ENCODE measurements at regions not wholly inside any gene's neighbourhood (a gene's known extent, or its start where the extent isn't known, plus 50 kb on each side); places are given as distances from the start of the nearest gene placed in this dataset.

GRCh38 chr5:103461243-103461642, 101.3 kb downstream of the NUDT12 start:
- DNase-seq: no peak

DNA sequence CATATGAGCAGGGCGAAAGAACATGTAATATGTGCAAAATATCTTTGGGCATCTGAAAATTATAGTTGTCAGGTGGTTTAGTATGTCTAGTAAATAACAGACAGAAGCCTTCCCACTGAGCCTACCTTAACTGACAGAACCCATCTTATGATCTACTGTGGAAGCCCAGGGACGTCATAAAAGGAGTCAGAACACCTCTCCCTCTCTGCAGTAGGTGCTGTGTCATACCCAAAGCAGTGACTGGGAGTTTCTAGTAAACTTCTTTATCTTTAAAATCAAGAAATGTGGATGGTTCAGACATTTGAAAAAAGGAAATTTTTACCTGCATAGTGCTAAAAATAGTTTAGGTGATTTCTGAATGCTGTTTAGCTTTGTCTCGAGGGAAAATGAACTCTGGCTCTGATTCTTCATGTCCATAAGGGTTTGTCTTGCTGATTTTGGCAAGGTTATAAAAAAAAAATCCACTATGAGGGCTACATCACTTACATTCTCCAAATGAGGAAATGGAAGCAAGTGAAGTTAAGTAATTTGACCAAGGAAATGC, 104.0 kb downstream of the NUDT12 start:
- DNase-seq: no peak

GRCh38 chr5:103456476-103456875, 106.1 kb downstream of the NUDT12 start:
- DNase-seq: no peak

DNA sequence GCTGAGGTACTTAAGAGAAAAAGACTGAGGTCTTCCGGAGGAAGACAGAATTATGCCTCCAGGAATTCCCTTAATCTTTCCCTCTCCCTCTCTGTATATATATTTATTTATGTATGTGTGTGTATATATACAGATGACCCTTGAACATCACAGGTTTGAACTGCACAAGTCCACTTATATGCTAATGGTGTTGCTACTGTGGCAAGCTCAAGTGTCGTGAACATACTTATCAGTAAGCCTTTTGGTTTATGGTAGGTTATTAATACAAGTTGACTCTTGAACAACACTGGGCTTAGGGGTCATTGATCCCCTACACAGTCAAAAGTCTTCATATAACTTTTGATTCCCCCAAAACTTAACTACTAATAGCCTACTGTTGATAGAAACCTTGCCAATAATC, 106.8 kb downstream of the NUDT12 start:
- DNase-seq: no peak

GRCh38 chr5:103454770-103455169, 107.8 kb downstream of the NUDT12 start:
- DNase-seq: no peak

GRCh38 chr5:103452666-103453065, 109.9 kb downstream of the NUDT12 start:
- no peak for DNase-seq

DNA sequence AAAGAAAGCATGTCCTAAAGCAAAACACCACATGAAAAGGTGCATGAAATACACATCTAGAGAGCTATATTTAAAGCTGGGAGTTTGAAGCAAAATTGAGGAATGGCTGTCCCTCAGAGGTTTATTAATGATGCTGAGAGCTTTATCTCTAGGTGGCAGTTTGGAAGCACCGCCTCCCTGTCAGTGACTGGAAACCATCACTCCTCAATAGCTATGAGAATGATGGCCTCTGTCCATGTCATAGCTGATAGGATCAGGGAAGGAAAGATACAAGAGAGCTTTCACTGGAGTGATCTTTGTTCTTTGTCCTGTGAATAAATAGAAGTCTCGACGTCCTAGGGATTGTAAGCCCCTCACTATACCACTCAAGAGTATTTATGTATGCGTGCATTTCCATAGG, 110.5 kb downstream of the NUDT12 start:
- DNase-seq: no peak

GRCh38 chr5:103451261-103451660, 111.3 kb downstream of the NUDT12 start:
- no peak for DNase-seq

GRCh38 chr5:103450333-103451061, 112.1 kb downstream of the NUDT12 start:
- no peak for DNase-seq

GRCh38 chr5:103446813-103447212, 115.8 kb downstream of the NUDT12 start:
- no peak for DNase-seq

DNA sequence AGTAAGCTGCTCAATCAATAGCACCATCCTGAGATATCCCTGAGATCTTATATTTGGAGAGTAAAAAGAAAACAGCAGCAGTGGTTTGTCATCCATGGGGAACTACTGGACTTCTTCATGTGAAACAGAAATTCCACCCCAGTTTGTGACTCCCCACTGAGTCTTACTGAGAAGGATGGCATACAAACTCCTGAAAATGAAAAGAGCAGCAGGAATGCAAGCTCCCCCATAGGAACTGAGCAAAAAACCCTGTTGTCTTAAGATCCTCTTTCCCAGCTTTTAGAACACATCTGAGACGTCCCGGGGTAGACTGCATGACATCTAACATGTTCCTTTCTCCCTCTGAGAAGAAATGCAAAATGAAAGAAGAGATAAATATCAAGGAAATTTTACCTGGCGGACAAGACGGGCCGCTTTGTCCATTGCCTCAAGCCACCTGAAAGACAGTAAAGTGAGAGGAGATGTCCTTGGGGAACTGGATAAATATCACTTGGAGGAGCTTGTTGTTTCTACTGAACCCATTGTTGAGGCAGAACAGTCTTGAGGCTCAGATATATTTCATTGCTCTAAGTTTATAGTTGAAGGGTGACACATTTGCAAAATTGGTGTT, 117.1 kb downstream of the NUDT12 start:
- DNase-seq: no peak

GRCh38 chr5:103444333-103445038, 118.1 kb downstream of the NUDT12 start:
- DNase-seq: no peak

DNA sequence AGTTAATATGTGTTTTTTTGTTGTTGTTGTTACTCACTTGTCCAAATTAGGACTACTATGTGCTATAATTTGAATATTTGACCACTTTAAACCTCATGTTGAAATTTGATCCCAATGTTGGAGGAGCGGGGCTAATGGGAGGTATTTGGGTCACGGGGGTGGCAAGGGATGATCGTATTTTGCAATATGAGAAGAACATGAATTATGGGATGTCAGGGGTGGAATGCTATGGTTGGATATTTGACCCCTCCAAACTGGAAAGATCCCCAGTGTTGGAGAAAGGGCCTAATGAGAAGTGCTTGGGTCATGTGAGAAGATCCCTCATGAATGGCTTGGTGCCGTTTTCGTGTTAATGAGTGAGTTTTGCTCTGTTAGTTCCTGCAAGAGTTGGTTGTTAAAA, 119.8 kb downstream of the NUDT12 start:
- no peak for DNase-seq

DNA sequence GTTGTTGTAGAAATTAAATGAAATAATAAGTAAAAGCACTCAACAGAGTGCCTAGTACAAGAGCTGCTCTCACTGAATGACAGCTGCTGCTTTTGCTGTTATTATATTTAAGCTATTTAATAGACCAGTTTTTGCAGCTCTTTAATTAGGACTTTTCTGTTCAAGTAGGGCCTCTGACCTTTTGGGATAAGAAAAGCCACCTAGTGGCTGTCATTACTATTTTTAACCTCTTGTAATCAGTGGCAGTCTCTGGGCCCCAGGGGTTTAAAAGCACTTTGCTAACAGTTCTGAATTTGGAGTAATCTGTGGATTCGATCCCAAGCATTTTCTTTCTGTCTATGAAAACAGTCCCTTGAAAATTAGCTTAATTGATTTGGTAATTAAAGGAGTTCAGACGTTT, 121.1 kb downstream of the NUDT12 start:
- DNase-seq: no peak

DNA sequence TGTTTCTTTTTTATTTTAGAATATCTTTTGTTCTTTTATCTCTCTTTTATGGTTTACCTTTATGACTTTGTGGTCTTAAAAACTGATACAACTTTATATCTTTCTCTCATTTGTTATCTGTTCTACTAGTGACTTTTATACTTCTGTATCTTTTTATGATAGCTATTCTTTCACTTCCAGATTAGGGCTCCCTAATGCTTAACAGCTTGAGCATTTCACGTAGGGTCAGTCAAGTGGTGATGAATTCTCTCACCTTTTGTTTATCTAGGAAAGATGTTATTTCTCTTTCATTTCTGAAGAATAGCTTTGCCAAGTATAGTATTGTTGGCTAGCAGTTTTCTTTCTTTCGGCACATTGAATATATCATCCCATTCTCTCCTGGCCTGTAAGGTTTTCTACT, 123.6 kb downstream of the NUDT12 start:
- no peak for DNase-seq

GRCh38 chr5:103436656-103437055, 125.9 kb downstream of the NUDT12 start:
- no peak for DNase-seq

DNA sequence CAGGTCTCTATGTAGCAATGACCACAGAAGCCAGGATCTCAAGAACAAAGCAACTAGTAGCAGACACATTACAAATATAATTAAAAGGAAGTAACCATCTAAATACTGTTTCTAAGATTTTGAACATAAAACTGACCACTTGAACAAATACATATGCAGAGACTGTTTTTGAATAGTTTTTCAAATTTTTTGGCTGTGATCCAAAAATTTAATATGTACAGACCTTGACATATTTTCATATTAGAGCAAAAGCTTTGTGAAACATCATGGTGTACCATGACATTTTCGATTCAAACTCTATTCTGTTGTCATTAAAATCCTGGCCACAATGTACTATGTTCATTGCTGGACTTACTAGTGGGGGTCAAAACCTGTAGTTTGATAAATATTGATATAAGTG, 126.5 kb downstream of the NUDT12 start:
- no peak for DNase-seq

- DNase-seq: no peak
These were observed 127.3 kb downstream of the NUDT12 start for GRCh38 chr5:103435136-103435889.

DNA sequence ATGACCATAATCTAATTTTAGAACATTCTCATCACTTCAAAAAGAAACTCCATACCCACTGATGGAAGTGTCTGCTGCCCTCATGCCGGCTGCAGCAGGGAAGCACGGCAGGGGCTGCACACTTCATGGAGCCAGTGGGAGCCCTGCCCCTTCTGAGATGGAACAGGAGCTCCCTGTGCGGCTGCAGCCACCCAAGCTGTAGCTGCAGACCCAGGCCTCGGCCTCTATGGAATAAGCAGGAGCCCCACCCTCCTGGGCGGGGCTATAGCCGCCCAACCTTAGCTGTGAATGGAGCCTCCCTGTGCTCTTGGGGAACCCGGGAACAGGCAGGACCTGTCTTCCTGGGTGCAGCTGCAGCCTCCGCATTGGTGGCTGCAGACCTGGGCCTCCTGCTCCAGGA, 128.5 kb downstream of the NUDT12 start:
- DNase-seq: peak; percentile 66

GRCh38 chr5:103433211-103433610, 129.4 kb downstream of the NUDT12 start:
- DNase-seq: no peak

GRCh38 chr5:103428923-103429322, 133.7 kb downstream of the NUDT12 start:
- no peak for DNase-seq

DNA sequence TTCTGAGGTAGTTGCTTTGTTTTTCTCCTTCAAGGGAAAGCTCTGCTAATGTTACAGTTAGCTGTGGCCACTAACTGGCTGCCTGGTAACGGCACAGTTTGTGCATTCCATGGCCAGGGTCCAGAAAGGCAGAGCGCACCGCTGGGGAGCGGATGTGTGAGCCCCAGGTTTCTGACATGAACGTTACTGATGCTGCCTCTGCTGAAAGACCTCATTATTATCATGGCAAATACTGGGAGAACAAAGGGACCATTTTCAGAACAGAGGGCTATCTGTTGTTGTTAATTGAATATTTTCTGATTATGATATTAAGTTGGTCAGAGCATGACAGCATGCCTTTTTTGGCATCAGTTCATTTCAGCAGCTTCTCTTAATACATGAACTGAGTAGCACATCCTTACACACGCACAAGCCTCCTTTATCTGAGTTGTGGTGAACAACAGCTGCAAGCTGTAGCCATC, 134.1 kb downstream of the NUDT12 start:
- peak; percentile 14 for DNase-seq

DNA sequence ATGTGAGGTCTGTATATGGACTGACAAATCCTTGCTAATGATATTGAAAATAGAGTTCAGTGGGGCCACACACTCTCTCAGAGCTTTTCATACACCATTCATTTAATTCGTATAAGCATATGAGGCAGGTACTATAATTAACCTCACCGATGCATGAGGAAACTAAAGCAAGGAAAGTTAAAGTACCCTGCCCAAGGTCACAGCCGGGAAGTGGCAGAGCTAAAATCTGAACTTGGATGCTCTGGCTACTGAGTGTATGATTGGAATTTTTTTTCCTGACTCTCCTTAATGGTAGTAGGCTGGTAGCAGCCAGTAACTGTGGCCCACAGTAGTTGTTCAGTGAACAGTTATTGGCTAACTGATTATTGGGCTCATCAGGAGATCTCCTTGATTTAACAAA, 135.3 kb downstream of the NUDT12 start:
- DNase-seq: no peak

Measured in NCI-H146 (cell line).